ENCODE measurements at regions not wholly inside any gene's neighbourhood (a gene's known extent, or its start where the extent isn't known, plus 50 kb on each side); places are given as distances from the start of the nearest gene placed in this dataset.

GRCh38 chr1:219993554-219994433 is 52.5 kb downstream of the EPRS1 start:
- no peak for FAIRE-seq

DNA sequence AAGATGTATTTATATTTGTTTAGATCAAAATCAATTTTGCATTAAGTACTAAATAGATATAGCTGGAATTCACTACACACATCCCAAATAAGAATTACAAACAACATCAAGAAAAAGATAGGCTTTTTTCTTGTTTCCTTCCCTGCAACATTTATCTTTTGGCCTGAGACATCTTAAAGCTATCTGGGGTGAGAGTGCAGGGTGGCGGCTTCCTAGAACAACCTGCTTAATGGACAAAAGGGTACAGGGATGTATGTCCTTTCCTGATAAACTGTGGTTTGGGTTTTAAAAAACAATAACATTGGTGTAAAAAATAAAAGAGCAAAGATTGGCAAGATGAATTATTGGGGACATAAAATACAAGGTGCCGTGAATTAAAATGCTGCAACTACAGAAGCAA is 54.4 kb downstream of the EPRS1 start:
- FAIRE-seq, result no peak

DNA sequence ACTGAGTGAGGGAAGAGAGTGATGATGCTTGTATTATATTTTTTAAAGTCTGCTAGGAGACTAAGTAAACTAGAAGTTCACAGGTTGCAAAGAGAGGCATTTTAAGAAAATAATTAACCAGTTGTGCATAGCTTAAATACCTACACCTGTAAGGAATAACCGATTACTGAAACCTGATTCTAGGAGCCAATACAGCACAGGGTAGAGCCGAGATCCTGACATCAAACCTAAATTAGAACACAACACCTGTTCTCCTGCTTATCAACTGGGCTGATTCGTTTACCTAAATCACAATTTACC is 54.8 kb downstream of the EPRS1 start:
- FAIRE-seq, result no peak

DNA sequence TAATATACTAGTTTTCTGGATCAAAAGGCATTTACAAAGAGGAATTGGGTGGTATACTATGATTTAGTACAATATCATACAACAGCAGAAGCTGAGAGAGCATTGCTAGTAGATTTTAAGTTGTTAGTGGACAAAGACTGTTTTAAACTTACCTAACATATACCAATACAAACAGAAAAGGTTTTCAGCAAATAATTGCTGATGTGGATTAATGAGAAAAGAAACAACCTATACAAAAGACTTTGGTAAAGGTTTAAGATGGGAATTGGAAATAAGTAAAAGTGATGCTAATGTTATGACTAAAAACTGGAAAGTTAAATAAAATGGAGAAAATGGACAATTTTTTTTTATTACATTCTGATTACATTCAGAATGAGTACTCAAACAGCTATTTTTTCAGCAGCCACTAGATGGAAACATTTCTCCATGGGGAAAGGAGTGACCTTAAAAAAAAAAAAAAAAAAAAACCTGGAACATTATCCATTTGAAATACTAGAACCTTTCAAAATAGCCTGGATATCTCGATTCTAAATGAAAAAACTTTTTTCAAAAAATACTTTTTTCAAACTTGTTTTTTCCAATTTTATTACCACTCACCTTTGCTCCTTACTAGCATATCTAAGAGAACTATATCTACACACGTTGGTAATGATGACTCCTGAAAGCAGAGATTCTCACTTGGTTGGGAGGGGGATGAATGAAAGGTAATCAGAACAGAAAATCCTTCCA is 55.4 kb downstream of the EPRS1 start:
- peak; percentile 91 for FAIRE-seq

DNA sequence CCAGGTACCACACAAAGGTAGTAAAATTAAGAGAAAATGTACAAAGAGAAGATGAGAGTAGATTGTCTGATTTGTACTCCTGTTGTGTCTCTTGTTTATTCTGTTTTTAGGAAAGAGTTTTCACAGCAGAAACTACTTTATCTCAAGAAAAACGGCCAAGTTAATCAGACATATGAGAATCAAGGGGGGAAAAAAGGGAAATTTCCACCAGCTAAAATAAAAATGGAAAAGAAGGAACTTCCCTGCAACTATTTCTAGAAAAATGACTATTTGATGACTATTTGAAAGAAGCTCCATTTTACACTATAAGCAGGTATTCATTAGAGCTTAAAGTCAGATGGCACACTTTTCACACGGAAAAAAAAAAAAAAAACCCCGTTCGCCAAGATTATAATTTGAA is 56.5 kb downstream of the EPRS1 start:
- no peak for FAIRE-seq

DNA sequence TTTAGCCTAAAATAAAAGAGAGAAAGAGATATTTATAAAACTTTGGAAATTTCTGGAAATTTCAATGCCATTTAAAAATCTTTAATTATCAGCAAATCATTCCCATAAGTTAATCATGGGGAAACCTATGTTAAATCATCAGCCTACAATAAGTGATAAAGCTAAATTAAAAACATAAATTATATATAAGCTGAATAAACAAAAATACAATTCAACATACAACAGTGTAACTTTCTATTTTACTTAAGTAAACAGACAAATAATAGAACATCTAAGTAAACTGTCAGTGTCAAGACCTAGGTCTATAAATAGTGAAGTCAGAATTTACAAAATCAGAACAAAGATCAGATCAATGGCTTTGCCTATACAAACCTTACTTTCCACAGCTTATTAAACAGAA is 57.5 kb downstream of the EPRS1 start:
- FAIRE-seq, result peak; percentile 21

GRCh38 chr1:219988387-219988786 is 57.9 kb downstream of the EPRS1 start:
- no peak for FAIRE-seq

DNA sequence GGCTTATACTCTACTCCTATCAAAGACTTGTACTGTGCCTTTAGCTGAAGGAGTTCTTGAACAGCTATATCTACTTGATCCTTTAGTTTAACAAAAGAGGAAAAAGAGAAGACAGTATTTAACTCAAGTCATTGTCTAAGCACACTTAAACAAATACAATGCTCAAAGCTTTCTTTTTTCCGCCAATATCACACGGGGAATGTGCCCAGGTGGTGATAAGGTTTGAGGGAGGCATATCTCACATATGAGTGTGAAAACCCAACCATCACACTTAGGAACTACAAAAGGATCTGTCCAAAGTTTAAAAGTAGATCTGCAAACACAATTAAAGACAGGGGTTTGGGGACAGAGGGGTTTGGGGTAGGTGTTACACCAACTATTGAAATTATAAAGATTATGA is 59.0 kb upstream of the SLC30A10 start:
- no peak for FAIRE-seq

DNA sequence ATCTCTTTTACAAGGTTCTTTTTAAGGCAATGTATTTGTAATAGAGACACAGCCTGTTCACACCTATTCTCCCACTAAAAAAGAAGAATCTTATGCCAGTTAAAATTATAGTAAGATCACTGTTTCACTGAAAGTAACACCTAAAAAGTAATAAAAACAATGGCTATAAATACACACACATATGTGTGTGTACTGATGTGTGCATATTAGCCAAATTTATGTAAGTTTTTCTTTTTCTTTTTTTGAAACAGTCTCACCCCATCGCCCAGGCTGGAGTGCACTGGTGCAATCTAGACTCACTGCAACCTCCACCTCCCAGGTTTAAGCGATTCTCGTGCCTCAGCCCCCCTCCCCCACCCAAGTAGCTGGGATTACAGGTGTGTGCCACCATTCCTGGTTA is 56.8 kb upstream of the SLC30A10 start:
- FAIRE-seq, result no peak
